ENCODE measurements at regions not wholly inside any gene's neighbourhood (a gene's known extent, or its start where the extent isn't known, plus 50 kb on each side); places are given as distances from the start of the nearest gene placed in this dataset.

DNA sequence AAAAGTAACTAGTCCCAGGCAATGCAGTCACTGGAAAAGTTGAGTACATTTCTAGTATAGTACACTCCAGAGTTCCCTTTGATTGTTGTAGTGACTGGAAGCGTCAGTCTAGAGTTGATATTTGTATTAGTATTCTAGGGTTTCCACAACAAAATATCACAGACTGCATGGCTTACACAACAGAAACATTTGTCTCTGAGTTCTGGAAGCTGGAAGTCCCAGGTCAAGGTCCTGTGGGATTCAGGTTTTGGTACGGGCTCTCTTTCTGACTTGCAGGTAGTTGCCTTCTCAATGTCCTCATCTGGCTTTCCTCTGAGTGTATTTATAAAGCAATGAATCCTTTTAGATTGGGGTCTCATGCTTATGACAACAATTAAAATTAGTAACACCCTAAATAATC is 1119.1 kb upstream of the PHF14 start:
- no peak for TF ChIP-seq FOS (IDR thresholded peaks at IDR 0.05; ENCODE audit: low read depth, low read length)
- no peak for TF ChIP-seq MXI1 (IDR thresholded peaks at IDR 0.05; ENCODE audit: borderline replicate concordance, low read depth, low read length)
- TF ChIP-seq, protein P1, sequence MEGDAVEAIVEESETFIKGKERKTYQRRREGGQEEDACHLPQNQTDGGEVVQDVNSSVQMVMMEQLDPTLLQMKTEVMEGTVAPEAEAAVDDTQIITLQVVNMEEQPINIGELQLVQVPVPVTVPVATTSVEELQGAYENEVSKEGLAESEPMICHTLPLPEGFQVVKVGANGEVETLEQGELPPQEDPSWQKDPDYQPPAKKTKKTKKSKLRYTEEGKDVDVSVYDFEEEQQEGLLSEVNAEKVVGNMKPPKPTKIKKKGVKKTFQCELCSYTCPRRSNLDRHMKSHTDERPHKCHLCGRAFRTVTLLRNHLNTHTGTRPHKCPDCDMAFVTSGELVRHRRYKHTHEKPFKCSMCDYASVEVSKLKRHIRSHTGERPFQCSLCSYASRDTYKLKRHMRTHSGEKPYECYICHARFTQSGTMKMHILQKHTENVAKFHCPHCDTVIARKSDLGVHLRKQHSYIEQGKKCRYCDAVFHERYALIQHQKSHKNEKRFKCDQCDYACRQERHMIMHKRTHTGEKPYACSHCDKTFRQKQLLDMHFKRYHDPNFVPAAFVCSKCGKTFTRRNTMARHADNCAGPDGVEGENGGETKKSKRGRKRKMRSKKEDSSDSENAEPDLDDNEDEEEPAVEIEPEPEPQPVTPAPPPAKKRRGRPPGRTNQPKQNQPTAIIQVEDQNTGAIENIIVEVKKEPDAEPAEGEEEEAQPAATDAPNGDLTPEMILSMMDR (conservative IDR thresholded peaks at IDR 0.05; ENCODE audit: low read depth, low read length): no peak
- TF ChIP-seq MAZ (IDR thresholded peaks at IDR 0.05; ENCODE audit: borderline replicate concordance, low read depth, low read length): no peak
- TF ChIP-seq RFX5 (IDR thresholded peaks at IDR 0.05; ENCODE audit: low read depth, low read length): no peak

Measured in IMR-90 (cell line).